Glutamatergic neuron (in vitro differentiated cells): ENCODE measurements at regions not wholly inside any gene's neighbourhood (a gene's known extent, or its start where the extent isn't known, plus 50 kb on each side); places are given as distances from the start of the nearest gene placed in this dataset.

Experiments
- DNase-seq: peaks from one replicate; pipeline ENCODE4 v3.0.0; 2022
- H3K27ac Mint-ChIP-seq: one replicate; pipeline ENCODE4 v1.8.0; 2020; ENCODE audit warnings: mild to moderate bottlenecking, mixed read lengths, inconsistent platforms; ENCODE audit not compliant: unreplicated experiment
- H3K27me3 Mint-ChIP-seq: one replicate; pipeline ENCODE4 v1.8.0; 2020; ENCODE audit warnings: mild to moderate bottlenecking, moderate library complexity, mixed read lengths, inconsistent platforms; ENCODE audit not compliant: unreplicated experiment
- H3K36me3 Mint-ChIP-seq: one replicate; pipeline ENCODE4 v1.8.0; 2020; ENCODE audit warnings: mild to moderate bottlenecking, mixed read lengths, inconsistent platforms; ENCODE audit not compliant: unreplicated experiment
- H3K4me1 Mint-ChIP-seq: one replicate; pipeline ENCODE4 v1.8.0; 2020; ENCODE audit warnings: mild to moderate bottlenecking, low read depth, mixed read lengths, inconsistent platforms; ENCODE audit not compliant: unreplicated experiment
- H3K4me3 Mint-ChIP-seq: one replicate; pipeline ENCODE4 v1.8.0; 2020; ENCODE audit warnings: mild to moderate bottlenecking, mixed read lengths, inconsistent platforms; ENCODE audit not compliant: unreplicated experiment
- H3K9me3 Mint-ChIP-seq: one replicate; pipeline ENCODE4 v1.8.0; 2020; ENCODE audit warnings: mild to moderate bottlenecking, moderate library complexity, mixed read lengths, inconsistent platforms; ENCODE audit not compliant: unreplicated experiment
- TF ChIP-seq, protein P1 (sequence below): fragments of 200-600 bp; sonication (generic); IDR thresholded peaks from one replicate; pipeline ENCODE4 v1.5.0; 2021; ENCODE audit not compliant: partially characterized antibody, unreplicated experiment

DNA sequence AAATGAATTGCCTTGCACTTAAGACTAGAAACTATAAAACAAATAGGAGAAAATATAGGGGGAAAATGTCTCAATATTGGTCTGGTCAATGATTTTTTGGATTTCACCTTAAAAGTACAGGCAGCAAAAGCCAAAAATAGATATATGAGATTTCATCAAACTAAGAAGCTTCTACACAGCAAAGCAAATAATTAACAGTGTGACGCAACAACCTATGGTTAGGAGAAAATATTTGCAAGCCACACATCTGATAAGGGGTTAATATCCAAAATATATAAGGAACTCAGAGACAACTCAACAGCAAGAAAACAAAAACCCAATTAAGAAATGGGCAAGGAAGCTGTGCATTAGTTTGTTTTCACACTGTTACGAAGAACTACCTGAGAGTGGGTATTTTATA is 89.1 kb downstream of the MAIP1 start:
- no peaks in the 10 kb centered on the region for H3K4me1 Mint-ChIP-seq

DNA sequence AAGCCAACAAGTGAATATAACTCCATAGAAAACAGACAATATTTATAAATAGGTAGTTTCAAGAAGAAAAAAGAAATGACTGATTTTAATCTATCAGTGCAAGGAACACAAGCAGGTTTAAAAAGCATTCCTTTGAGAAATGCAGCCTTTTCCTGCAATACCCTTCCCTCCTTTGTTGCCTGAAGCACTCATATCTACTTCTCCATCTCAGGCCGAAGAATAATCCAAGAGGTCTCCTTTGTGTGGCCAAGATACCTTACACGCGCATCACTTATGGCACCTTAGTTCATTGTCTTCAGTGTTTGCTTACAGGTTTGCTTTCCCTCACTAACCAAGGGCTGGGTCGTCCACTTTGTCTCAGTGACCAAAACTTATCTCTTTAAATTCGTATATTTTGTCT is 93.0 kb downstream of the MAIP1 start:
- Mint-ChIP-seq H3K27me3 (no peaks in the 10 kb centered on the region), H3K36me3 (peaks cover 17% of the 10 kb centered on the region), H3K4me3 (no peak overlapping the region), H3K27ac (no peak overlapping the region), H3K9me3 (peaks cover 5% of the 10 kb centered on the region), H3K4me1 (no peaks in the 10 kb centered on the region)
- DNase-seq = no peak
- TF ChIP-seq, protein P1, sequence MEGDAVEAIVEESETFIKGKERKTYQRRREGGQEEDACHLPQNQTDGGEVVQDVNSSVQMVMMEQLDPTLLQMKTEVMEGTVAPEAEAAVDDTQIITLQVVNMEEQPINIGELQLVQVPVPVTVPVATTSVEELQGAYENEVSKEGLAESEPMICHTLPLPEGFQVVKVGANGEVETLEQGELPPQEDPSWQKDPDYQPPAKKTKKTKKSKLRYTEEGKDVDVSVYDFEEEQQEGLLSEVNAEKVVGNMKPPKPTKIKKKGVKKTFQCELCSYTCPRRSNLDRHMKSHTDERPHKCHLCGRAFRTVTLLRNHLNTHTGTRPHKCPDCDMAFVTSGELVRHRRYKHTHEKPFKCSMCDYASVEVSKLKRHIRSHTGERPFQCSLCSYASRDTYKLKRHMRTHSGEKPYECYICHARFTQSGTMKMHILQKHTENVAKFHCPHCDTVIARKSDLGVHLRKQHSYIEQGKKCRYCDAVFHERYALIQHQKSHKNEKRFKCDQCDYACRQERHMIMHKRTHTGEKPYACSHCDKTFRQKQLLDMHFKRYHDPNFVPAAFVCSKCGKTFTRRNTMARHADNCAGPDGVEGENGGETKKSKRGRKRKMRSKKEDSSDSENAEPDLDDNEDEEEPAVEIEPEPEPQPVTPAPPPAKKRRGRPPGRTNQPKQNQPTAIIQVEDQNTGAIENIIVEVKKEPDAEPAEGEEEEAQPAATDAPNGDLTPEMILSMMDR = no peak

More for the DNA sequence above, 89.1 kb downstream of the MAIP1 start:
- TF ChIP-seq, protein P1 = no peak
- no peak overlapping the region for H3K27ac Mint-ChIP-seq
- DNase-seq = no peak
- H3K36me3 Mint-ChIP-seq = peaks cover 17% of the 10 kb centered on the region
- no peak overlapping the region for H3K4me3 Mint-ChIP-seq
- peaks cover 5% of the 10 kb centered on the region for H3K9me3 Mint-ChIP-seq
- no peaks in the 10 kb centered on the region for H3K27me3 Mint-ChIP-seq

DNA sequence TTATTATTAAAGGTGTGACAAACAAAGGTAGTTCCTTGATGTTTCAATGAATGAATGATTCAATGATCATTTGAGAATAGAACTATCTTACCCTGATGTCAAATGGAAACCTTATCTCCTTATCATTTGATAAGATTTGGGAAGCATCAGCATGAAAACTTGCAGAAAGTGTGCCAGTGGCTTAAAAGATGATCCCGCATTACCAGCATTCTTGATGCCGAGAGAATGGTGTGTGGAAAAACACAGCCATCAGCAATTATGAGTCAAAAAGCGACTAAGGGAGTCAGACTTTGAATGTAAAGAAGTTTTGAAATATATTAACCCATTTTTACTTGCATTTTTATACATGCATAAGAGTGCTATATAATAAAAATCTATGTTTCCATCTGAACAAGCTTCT is 93.7 kb downstream of the MAIP1 start:
- TF ChIP-seq, protein P1 = no peak

DNA sequence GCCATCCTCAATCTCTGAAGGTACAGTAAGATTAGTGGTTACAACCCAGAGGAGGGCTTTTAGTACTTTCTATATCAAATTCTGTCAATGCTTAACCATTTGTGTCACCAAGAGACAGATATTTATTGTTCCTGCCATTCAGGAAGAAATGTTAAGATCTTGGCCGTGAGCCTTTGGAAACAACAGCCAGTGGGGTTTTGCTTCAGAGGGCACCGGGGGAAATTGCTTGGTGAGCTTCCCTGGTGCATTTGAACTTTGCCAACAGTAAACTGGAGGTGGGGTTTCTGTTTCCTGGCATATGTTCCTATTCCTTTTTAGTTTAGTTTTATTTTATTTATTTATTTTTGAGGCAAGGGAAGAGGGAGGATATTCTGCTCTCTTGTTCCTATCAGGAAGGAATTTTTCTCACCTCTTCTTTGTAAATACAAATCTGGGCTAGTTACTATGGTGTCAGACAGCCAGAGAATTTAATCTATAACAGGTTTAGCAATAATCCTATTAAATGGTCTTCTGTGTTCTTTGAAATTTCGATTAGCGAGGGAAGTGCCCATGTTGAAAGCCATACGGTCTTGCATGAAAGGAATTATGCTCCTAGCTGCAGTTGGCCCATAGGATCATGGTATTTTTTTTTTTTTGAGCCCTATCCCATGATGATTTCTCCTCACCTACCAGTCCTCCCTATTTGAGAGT is 95.7 kb downstream of the MAIP1 start:
- no peak overlapping the region for H3K4me3 Mint-ChIP-seq
- peaks cover 3% of the 10 kb centered on the region for H3K9me3 Mint-ChIP-seq
- H3K27me3 Mint-ChIP-seq = peaks cover 2% of the 10 kb centered on the region
- H3K27ac Mint-ChIP-seq = no peak overlapping the region
- peaks cover 4% of the 10 kb centered on the region for H3K4me1 Mint-ChIP-seq
- TF ChIP-seq, protein P1 = no peak
- DNase-seq = no peak
- peaks cover 6% of the 10 kb centered on the region for H3K36me3 Mint-ChIP-seq

More for the DNA sequence above, 93.7 kb downstream of the MAIP1 start:
- peaks cover 16% of the 10 kb centered on the region for H3K36me3 Mint-ChIP-seq
- H3K27ac Mint-ChIP-seq = no peak overlapping the region
- no peak for DNase-seq
- H3K4me3 Mint-ChIP-seq = no peak overlapping the region
- H3K4me1 Mint-ChIP-seq = peaks cover 2% of the 10 kb centered on the region
- H3K27me3 Mint-ChIP-seq = no peaks in the 10 kb centered on the region
- peaks cover 5% of the 10 kb centered on the region for H3K9me3 Mint-ChIP-seq

DNA sequence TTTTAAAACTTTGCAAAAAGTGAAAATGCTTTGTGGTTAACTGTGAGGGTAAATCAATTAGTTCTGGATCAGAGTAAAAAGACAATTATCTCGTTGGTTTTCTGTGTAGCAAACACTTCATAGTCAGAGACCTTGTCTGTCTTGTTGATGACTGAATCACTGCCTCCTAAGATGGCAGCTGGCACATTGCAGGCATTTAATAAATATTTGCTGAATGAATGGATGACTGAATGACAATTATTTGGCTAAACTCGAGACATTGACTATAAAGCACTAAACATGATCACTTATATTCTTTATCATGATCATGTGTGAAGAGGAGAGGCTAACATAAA is 96.2 kb downstream of the MAIP1 start:
- no peak overlapping the region for H3K4me3 Mint-ChIP-seq

More for the DNA sequence above, 96.2 kb downstream of the MAIP1 start:
- H3K4me1 Mint-ChIP-seq = peaks cover 4% of the 10 kb centered on the region
- TF ChIP-seq, protein P1 = no peak
- H3K27ac Mint-ChIP-seq = no peak overlapping the region
- peaks cover 4% of the 10 kb centered on the region for H3K9me3 Mint-ChIP-seq
- DNase-seq = no peak
- peaks cover 6% of the 10 kb centered on the region for H3K36me3 Mint-ChIP-seq
- H3K27me3 Mint-ChIP-seq = peaks cover 2% of the 10 kb centered on the region
